GM18499 (cell line): ENCODE measurements at regions not wholly inside any gene's neighbourhood (a gene's known extent, or its start where the extent isn't known, plus 50 kb on each side); places are given as distances from the start of the nearest gene placed in this dataset.

Experiments used
- ATAC-seq: cut with Tn5 transposase; IDR thresholded peaks from one replicate; pipeline ENCODE4 v1.9.1; 2021; ENCODE audit warnings: moderate number of reproducible peaks; ENCODE audit not compliant: insufficient read depth, unreplicated experiment

- no peak for ATAC-seq
Observed at GRCh38 chr2:234143896-234144295, 93.4 kb downstream of the SPP2 start.

GRCh38 chr2:234142530-234142929, 92.0 kb downstream of the SPP2 start:
- ATAC-seq = no peak

DNA sequence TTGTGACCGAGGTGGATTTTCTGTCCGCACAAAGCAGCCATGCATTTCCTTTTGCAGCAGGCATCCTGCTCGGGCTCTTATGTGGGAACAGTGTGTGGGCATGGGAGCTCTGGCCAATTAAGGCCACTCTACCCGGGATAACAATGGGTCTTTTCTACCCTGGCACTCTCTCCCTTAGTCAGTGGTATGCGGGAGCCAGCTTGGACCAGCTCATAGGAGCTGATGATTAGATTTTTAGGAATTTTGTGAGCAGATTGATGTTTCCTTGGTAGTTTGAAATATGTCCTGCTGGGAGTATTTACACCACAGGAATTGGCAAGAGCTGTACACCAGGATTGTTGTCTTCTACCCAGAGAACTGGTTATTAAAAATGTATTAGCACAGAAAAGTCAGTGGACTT, 89.3 kb downstream of the SPP2 start:
- no peak for ATAC-seq

DNA sequence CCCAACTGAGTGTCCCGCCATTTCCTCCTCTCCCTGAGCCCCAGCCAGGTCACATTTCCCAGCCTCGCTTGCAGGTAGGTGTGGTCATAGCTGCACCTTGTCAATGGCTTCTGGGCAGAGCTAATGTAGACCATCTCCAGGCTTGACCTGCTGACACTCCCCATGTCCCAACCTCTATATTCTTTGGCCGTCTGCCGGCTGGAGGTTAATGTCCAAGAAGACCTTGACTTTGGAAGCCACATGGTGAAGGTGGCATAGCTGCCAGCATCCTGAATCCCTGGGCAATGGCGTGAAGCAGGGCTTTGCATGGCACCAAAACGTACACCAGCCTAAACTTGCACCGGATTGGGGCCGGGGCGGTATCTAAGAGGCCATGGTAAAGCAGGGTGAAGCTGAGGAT, 88.3 kb downstream of the SPP2 start:
- no peak for ATAC-seq

DNA sequence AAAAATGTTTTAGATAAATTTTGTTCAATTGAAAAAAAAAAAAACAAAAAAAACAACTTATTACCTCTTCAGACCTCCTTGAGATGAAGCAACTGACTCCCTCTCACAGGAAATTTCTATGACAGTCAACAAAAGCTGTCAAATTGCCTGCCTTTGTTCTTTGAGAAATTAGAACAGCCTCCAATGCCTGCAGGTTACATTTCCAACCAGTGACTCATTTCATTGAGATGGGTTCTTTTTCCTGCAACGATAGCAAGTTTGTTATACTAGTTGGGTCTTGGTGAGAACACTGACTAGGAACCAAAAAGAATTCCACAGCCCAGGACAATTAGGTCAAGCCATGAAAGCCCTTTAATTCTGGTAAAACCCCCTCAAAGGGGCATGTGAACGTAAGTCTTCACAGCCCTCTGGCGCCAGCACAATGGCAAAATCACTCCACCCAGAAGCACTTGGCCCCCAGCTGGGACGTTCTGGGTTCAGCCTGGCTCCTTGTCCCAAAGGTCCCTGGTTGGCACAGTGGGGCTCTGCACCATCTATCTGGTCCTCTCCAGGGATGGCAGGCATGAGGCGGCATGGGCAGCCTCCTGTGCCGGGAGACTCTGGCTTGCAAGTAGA, 87.0 kb downstream of the SPP2 start:
- no peak for ATAC-seq

GRCh38 chr2:234136461-234136860, 86.0 kb downstream of the SPP2 start:
- ATAC-seq = no peak

- no peak for ATAC-seq
Observed at GRCh38 chr2:234135750-234136221, 85.3 kb downstream of the SPP2 start.

- no peak for ATAC-seq
Observed at GRCh38 chr2:234134496-234134895, 84.0 kb downstream of the SPP2 start.

GRCh38 chr2:234133004-234133403, 82.5 kb downstream of the SPP2 start:
- ATAC-seq = no peak

- no peak for ATAC-seq
Observed at GRCh38 chr2:234130777-234131181, 80.3 kb downstream of the SPP2 start.

GRCh38 chr2:234128606-234129005, 78.1 kb downstream of the SPP2 start:
- ATAC-seq = no peak
